HG02852 (cell line): ENCODE measurements at regions not wholly inside any gene's neighbourhood (a gene's known extent, or its start where the extent isn't known, plus 50 kb on each side); places are given as distances from the start of the nearest gene placed in this dataset.

ENCODE experiments used
- ATAC-seq: cut with Tn5 transposase; IDR thresholded peaks from one replicate; pipeline ENCODE4 v1.9.1; 2021; ENCODE audit warnings: mild to moderate bottlenecking, moderate library complexity; ENCODE audit not compliant: unreplicated experiment

DNA sequence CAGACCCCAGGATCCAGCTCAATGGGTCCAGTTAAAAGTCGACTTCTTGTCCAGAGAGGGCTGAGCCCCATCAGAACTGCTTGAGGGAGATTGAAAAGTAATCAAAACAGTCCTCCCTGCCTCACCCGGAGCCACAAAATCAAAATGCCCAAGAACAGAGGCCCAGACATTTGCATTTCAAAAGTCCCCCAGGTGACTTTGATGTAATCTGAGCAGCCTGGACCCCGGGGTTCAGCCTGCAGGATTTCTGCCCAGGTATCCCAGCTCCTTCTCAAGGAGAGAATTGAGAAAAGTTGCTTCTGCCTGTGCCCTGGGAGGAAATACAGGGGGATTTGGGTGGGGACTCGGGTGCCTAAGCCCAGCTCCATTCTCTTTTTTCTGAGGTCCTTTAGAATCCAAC lies 1385.0 kb downstream of the TBC1D22A start:
- ATAC-seq, result no peak

DNA sequence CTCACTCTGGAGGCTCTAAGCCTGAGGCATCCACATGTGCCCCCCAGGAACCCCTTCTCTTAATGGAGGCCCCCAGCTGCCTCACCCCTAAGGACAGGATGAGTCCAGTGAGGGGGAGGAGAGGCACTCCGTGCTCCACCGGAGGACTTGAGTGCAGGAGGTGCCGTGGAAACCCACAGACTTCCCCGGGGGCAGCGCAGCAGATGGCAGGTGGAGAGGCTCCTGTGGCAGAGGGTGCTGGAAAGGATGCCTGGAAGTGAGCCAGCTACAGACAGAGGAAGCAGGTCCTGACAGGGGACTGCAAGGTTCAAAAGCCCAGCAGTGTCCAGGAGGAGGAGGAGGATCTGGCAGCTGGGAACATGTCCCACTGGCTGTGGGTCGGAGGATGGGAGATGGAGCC lies 1384.0 kb downstream of the TBC1D22A start:
- no peak for ATAC-seq

DNA sequence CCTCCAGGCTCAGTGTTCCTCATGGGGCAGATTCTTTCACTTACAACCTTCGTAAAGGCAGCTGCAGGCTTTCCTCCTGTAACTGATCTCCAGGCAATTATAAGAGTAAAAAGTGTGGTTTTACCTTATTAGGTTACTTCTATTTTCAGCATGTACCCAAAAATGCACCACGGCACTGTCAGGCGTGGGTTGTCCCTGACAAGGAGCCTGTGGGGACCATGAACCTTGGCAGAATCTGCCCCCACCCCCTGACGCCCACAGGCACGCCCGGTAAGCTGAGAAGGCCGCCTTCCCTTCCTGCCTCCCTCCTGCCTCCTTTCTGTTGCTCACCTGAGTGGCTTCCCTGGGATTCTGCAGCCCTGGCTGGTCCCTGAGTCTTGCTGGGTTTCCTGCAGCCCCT lies 1383.3 kb downstream of the TBC1D22A start:
- ATAC-seq, result no peak

DNA sequence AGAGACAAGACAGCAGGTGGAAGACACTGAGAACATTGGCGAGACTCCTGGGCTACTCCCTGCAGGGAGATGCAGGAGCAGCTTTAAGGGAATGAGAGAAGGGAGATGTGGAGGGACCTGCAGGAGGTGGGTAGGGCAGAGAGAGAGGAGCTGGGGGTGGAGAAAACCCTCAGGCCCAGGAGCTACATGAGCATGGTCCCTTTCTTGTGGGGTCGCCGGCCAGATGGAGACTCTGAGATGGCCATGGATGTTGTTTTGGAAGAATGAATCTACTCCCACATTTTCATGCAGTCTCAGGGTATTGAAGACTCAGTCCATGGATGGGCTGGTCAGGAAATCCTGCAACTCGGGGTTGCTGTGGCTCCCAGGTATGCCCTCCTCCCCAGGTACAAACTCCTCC lies 1381.9 kb downstream of the TBC1D22A start:
- ATAC-seq, result no peak

DNA sequence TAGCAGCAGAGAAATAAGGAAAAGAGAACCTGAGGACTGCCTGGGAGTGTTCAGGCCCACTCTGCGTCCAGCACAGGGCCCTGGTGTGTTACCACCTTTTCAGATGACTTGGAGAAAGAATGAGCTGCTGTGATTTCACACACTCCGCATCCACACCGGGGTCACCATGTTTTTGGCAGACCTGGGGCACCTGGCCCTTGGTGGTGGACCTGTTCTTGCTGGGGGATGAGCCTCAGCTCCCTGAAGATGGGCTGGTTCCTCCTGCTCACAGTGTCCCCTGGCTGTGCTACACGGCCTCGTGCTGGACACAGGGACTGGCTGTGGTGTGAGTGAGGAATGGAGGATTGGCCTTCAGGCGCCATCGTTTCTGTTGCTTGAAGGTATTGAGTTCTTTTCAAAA lies 1381.4 kb downstream of the TBC1D22A start:
- ATAC-seq, result no peak

DNA sequence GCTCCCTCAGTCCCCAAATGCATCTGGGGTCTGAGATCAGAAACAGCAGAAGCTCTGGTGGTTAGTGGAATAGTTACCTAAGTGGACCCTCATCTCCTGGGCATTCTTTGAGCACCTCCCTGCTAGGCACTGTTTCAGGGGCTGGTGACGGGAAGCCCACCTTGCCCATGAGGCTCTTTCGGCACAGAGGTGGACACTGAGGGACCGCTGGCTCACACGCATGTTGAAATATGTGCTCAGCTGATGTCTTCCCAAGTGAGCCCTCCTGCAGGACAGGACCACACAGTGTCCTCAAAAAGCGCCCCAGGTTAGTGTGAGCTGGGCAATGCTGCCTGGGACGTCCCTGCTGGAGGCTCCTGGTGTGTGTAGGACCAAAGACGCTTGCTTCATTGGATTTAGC lies 1379.9 kb downstream of the TBC1D22A start:
- no peak for ATAC-seq

DNA sequence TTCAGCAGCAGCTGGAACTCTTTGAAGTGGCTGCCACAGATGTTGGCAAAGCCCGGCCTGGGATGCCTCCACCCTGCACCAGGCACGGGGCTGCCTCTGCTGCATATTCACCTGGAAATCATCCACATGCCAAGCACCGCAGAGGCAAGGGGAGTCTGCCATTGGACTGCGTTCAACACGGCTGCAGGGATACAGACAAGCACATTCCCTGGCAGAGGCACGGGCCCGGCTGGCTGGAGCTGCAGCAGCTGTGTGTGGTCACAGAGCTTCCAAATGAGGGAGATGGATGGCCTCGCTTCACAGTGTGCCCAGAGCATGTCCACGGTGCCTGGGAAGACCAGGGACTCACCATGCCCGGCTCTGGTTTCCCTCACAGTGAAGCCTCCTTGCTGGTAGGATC lies 1378.9 kb downstream of the TBC1D22A start:
- ATAC-seq, result no peak

DNA sequence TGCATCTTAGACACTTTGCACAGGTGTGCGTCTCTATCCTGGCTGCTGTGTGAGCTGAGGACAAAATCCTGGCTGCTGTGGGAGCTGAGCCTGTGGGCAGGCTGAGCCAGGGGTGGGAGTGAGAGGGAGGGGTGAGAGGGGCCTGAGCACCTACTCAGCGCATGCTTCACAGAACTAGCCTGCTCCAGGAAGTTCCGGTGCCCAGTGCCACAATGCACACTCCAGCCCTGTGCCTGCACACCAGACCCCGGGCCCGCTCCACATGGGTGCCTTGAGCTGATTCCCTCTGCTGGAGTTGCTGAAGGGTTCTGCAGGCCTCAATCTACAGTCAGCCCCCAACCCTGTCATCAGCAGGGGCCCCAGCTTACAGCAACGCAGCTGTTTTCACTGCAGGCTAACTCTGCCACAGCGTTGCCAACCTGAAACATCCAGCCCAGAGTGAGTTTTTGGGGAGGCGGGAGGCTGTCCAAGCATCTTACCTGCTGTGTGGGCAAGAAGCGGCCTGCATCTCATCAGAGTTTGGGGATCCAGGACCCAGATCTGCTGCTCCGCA lies 1377.9 kb downstream of the TBC1D22A start:
- no peak for ATAC-seq

DNA sequence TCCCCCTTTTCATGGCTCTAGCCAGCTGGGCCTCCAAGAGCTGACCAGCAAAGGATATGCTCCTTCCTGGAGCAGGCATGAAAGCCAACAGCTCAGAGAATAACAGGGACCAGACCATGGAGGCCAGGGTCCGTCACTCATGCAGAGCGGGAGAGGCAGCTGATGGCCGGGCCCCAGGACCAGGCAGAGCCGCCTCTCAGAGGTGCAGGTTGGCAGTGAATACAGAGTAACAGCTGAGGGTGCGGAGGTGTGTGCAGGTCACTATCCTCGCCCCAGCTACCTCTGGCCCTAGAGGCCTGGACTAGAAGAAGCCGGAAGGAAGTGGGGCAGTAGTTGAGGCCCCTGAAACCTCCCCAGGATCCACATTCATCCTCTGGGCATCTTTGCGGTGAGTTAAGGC lies 1377.3 kb downstream of the TBC1D22A start:
- ATAC-seq, result no peak

DNA sequence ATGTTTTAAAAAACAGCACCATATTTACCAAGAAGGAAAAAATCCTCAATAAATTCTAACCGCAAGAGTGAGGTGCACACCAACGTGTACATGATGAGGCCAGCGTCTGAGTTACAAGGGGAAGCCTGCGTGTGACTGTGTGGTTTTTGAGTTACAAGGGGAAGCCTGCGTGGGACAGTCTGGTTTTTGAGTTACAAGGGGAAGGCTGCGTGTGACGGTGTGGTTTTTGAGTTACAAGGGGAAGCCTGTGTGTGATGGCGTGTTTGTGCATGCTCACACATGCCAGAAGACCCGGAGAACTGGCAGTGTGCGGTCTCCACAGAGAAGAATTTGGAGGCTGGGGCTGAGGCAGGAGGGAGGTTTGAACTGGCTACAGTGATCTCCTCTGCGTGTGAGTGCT lies 1376.4 kb downstream of the TBC1D22A start:
- ATAC-seq, result no peak

DNA sequence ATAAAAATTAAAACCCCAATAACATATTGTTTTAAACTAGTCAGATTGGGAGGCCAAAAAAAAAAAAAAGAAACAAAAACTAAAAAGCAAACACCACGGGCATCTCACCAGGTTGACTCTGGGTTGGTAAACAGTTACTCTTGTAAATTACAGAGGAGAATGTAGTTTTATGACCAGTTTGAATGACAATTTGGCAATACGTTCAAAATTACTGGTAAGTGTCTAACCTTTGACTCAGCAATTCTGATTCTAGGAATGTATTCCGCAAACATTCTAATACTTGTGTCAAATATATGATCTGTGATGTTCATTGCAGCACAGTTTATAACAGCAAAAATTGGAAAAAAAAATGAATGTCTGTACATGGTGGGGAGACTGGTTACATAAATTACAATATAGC lies 1376.0 kb downstream of the TBC1D22A start:
- ATAC-seq, result no peak

DNA sequence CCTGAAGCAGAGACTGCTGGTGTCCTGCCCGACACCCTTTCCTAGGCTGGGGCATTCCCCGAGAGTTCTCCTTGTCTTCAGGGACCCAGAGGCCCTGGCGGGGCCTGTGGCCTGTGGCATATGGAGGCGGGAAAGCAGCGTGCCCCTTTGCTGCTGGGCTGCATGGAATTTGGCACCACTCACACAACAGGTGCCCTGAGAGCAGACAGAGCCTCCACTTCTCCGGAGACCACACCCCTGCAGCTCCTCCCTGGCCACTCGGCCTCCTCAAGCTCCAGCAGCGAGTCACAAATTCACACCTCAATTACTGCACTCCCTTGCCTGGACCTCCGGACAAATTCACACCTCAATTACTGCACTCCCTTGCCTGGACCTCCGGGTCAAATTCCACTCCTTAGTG lies 1375.2 kb downstream of the TBC1D22A start:
- no peak for ATAC-seq

DNA sequence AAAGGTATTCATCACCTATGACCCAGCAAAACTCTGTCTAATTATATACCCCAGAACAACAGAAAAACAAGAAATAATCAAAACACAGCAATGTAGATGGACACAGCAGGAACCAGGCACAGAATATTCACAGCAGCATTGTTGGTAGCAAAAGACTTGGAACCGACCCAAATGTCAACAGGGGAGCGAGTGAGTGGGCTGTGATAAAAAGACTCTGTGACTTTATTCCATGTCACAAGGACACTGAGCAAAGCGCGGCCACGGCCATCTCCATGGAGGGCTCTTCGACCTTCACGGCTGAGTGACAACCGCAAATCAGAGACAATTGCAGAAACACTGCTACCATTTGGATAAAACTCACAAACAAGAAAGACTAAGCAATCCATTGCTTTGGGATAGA lies 1373.1 kb downstream of the TBC1D22A start:
- ATAC-seq, result no peak

DNA sequence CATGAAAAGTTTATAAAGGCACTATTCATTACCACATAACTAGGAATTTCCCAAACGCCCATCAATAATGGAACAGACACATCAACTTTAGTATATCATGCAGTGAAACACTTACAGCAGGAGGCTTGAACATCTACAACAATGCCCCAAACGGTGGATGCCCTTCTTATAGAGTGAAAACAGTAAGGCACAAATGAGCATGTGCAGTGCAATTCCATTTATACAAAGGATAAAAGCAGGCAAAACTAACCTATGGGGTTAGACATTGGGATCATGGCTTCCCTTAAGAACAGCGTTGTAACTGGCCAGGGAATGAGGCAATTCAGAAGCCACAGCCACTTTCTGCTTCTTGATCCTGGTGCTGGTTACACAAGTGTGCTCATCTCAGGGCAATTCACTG lies 1363.0 kb downstream of the TBC1D22A start:
- no peak for ATAC-seq

DNA sequence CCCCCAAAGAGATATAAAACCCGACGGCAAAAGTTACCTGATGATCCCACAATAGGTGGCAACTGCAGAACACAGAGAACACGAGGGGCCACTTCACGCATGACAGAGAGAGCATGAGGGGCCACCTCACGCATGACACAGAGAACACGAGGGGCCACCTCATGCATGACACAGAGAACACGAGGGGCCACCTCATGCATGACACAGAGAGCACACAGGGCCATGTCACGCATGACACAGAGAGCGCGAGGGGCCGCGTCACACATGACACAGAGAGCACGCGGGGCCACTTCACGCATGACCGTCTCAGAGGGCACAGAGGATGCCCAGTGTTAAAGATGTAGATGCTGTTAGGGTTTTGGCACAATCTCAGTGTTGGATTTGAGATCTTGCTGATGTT lies 1359.5 kb downstream of the TBC1D22A start:
- ATAC-seq, result no peak

DNA sequence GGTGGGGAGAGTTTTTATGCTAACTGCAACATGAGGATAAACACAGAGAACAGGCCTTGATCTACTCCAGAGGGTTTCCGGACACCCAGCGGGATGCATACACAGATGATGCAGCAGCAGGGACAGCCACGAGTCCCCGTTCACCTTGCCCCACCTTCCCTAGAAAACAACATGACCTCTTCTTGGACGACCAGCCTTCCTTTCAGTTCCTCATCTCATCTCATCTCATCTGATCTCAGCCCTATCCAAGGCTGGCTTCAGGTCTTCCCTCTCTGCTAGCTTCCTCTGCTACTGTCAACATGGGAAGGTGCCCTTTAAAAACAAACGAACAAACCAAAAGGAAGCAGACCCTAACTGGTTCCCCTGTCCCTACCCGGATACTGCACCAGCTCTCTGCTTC lies 1356.2 kb downstream of the TBC1D22A start:
- no peak for ATAC-seq

DNA sequence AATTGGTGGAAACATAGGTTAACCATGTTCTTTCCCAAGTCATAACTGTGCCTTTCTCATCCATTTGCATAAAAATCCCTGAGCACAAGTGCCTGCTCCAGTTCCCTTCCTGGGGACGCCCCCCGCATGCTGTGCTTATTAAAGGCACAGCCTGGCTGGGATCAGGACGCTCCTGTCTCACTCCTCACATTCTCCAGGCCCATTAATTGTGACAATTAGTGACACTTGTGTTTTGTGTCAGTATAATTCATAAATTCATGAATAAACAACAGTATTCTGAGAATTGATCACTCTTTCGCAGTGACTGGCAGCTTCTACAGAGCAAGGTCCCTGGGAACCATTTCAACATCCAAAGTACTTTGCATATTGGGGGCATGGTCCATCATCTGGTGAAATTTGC lies 1354.4 kb downstream of the TBC1D22A start:
- no peak for ATAC-seq

DNA sequence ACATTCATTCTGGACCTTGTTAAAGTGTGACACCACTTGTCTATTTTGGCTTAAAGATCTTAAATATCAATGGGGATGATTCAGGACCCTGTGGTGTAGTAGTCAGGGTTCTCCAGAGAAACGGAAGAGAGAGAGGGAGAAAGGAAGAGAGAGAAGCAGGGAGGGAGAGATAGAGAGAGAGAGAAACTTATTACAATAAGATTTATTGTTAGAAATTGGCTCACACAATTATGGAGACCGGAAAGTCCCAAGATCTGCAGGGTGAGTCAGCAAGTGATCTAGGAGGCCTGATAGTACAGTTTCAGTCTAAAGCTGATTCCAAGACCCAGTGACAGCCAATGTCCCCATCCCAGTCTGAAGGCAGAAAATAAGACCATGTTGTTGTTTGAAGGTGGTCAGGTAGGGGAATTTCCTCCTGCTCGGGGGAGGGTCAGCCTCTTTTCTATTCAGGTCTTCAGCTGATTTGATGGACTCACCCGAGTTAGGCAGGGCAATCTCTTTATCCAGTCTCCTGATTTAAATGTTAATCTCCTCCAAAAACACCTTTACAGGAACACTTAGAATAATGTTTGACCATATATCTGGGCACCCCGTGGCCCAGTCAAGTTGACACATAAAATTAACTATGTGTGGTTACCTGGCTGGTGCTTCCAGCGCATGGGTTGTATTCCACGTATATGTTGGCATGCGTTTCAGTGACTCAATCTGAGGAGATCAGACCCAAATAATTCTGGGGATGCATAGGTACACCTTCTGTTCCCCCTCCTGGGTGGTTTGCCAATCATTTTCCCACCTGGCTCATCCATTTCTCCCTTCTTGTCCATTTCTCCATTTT lies 1350.5 kb downstream of the TBC1D22A start:
- no peak for ATAC-seq

DNA sequence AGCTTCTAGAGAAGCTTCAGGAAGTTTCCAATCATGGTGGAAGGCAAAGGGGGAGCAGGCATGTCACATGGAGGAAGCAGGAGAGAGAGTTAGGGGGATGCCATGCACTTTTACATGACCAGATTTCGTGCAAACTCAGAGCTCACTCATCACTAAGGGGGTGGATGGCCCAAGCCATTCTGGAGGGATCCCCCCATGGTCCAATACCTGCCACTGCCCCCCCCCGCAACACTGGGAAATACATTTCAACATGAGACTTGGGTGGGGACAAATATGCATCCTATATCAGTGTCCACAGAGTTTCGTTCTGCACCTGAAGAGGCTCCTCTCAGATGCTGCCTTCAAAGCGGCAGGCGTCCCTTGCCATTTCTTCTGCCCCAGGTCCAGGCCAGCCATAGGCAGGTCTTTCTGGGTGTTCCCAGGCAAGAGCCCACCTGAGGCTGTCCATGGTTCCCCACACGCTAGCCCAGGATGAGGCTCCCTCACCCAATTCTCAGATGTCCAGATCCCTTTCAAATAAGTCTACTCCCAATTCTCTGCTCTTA lies 1344.3 kb downstream of the TBC1D22A start:
- no peak for ATAC-seq

DNA sequence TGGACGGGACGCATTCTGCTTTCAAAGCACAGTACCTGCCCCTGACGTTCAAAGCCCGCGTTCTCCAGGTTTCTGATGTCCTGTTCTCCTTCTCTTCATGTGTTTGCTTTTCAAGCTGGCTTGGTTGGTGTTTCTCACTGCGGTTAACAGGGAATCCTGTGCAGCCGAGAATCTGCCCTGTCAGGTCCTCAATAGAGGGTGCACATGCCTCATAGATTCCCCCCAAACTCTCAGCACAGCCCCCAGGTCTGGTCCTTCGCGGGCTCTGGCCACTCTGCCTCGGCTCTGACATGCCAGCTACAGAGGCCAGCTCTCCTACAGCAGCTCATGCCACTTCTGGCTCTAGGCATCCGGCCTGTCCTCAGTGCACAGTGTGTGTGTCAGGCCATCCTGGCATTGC lies 1343.8 kb downstream of the TBC1D22A start:
- ATAC-seq, result no peak

DNA sequence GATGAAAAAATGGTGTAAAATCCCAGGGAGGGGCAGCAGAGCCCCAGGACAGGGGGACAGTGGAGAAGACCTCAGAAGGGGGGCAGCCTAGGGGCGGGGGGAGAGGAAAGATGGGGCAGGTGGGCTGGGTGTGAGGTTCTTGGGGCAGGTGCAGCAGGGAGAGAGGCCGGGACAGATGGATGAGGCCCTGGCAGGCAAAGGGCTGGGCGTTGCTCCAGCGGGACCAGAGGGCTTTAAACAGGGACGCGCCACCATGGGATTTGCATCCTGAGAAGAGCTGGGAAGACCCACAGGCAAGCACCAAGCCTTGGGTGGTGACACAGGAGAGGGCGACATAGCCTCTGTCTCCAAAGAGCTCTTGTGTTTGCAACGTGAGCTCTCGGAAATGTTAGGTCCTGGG lies 1342.8 kb downstream of the TBC1D22A start:
- no peak for ATAC-seq

DNA sequence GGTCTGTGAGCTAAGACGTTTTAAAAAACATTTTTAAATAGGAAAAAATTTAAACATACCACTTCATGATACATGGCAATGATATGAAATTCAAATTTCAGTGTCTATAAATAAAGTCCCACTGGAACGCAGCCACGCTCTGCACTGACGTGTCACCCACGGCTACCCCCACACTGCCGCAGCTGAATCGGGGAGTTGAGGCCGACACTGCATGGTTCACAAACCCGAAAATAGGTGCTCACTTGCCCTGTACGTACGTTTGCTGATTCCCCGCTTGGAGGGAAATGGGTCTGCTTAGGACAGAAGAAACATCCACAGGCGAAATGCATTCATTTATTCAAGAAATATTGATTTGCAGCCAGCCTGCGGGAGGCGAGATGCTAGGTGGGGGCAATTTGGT lies 1342.3 kb downstream of the TBC1D22A start:
- no peak for ATAC-seq
